Dendritic cell treated with granulocyte-macrophage colony-stimulating factor and Interleukin-4, amounts not matched to agents 40 ng/mL and 50 ng/mL, for 4 days (primary cell): ENCODE measurements at regions not wholly inside any gene's neighbourhood (a gene's known extent, or its start where the extent isn't known, plus 50 kb on each side); places are given as distances from the start of the nearest gene placed in this dataset.
"Not testable (repeated sequence)": the region's sequence is repeated elsewhere in the genome, so short reads cannot be mapped to it uniquely, and the experiment has no call there.

Source experiments
- H3K27ac Mint-ChIP-seq: one replicate; pipeline ENCODE4 v1.8.0; 2022; ENCODE audit warnings: mild to moderate bottlenecking, mixed read lengths
- H3K27me3 Mint-ChIP-seq: one replicate; pipeline ENCODE4 v1.8.0; 2022; ENCODE audit warnings: mild to moderate bottlenecking, mixed read lengths
- H3K36me3 Mint-ChIP-seq: one replicate; pipeline ENCODE4 v1.8.0; 2022; ENCODE audit warnings: low read depth, mixed read lengths
- H3K4me1 Mint-ChIP-seq: one replicate; pipeline ENCODE4 v1.8.0; 2022; ENCODE audit warnings: low read depth, mixed read lengths
- H3K4me3 Mint-ChIP-seq: one replicate; pipeline ENCODE4 v1.8.0; 2022; ENCODE audit warnings: mild to moderate bottlenecking, moderate library complexity, mixed read lengths
- H3K9me3 Mint-ChIP-seq: one replicate; pipeline ENCODE4 v1.8.0; 2022; ENCODE audit warnings: mixed read lengths
- intact Hi-C: fragments of 100-400 bp; cut with micrococcal nuclease; formaldehyde crosslinking; loops from one replicate; pipeline ENCODE4 v1.15.0; 2022

- no peak overlapping the region for H3K4me3 Mint-ChIP-seq
- H3K27ac Mint-ChIP-seq, result no peak overlapping the region
- H3K9me3 Mint-ChIP-seq, result no peaks in the 10 kb centered on the region
- intact Hi-C loops, result no loop called here
- no peaks in the 10 kb centered on the region for H3K4me1 Mint-ChIP-seq
- no peaks in the 10 kb centered on the region for H3K36me3 Mint-ChIP-seq
- no peaks in the 10 kb centered on the region for H3K27me3 Mint-ChIP-seq
These were observed 240.8 kb upstream of the DDX53 start for GRCh38 chrX:22758807-22759481.

GRCh38 chrX:22760513-22761057, 239.2 kb upstream of the DDX53 start:
- Mint-ChIP-seq H3K27me3 (no peaks in the 10 kb centered on the region), H3K4me1 (no peaks in the 10 kb centered on the region), H3K27ac (no peak overlapping the region), H3K9me3 (no peaks in the 10 kb centered on the region), H3K4me3 (no peak overlapping the region), H3K36me3 (no peaks in the 10 kb centered on the region)
- intact Hi-C loops, result no loop called here

GRCh38 chrX:22788221-22788620, 211.5 kb upstream of the DDX53 start:
- H3K27me3 Mint-ChIP-seq, result no peaks in the 10 kb centered on the region
- intact Hi-C loops, result no loop called here
- H3K4me3 Mint-ChIP-seq, result no peak overlapping the region
- H3K4me1 Mint-ChIP-seq, result no peaks in the 10 kb centered on the region
- no peak overlapping the region for H3K27ac Mint-ChIP-seq
- peaks cover 18% of the 10 kb centered on the region for H3K9me3 Mint-ChIP-seq
- H3K36me3 Mint-ChIP-seq, result no peaks in the 10 kb centered on the region

GRCh38 chrX:22795671-22796070, 204.1 kb upstream of the DDX53 start:
- Mint-ChIP-seq H3K4me3 (no peak overlapping the region), H3K4me1 (no peaks in the 10 kb centered on the region), H3K9me3 (peaks cover 9% of the 10 kb centered on the region), H3K36me3 (no peaks in the 10 kb centered on the region), H3K27ac (no peak overlapping the region), H3K27me3 (no peaks in the 10 kb centered on the region)
- intact Hi-C loops, result no loop called here

GRCh38 chrX:22800360-22800759, 199.4 kb upstream of the DDX53 start:
- H3K9me3 Mint-ChIP-seq, result peaks cover 9% of the 10 kb centered on the region
- H3K27me3 Mint-ChIP-seq, result no peaks in the 10 kb centered on the region
- intact Hi-C loops, result no loop called here
- no peak overlapping the region for H3K4me3 Mint-ChIP-seq
- H3K27ac Mint-ChIP-seq, result no peak overlapping the region
- H3K4me1 Mint-ChIP-seq, result no peaks in the 10 kb centered on the region
- no peaks in the 10 kb centered on the region for H3K36me3 Mint-ChIP-seq

- intact Hi-C loops, result no loop called here
- no peaks in the 10 kb centered on the region for H3K27me3 Mint-ChIP-seq
- H3K4me3 Mint-ChIP-seq, result no peak overlapping the region
- H3K36me3 Mint-ChIP-seq, result no peaks in the 10 kb centered on the region
- H3K27ac Mint-ChIP-seq, result no peak overlapping the region
- H3K9me3 Mint-ChIP-seq, result peaks cover 12% of the 10 kb centered on the region
- H3K4me1 Mint-ChIP-seq, result no peaks in the 10 kb centered on the region
These were observed 199.0 kb upstream of the DDX53 start for GRCh38 chrX:22800806-22801205.

- Mint-ChIP-seq H3K4me3 (no peak overlapping the region), H3K36me3 (no peaks in the 10 kb centered on the region), H3K4me1 (no peaks in the 10 kb centered on the region)
These were observed 196.4 kb upstream of the DDX53 start for GRCh38 chrX:22803353-22803752.

GRCh38 chrX:22810876-22811275, 188.9 kb upstream of the DDX53 start:
- Mint-ChIP-seq H3K36me3 (no peaks in the 10 kb centered on the region), H3K4me3 (no peak overlapping the region), H3K27ac (no peak overlapping the region), H3K27me3 (no peaks in the 10 kb centered on the region), H3K4me1 (no peaks in the 10 kb centered on the region), H3K9me3 (no peaks in the 10 kb centered on the region)
- intact Hi-C loops, result no loop called here

More at GRCh38 chrX:22803353-22803752, 196.4 kb upstream of the DDX53 start:
- H3K27me3 Mint-ChIP-seq, result no peaks in the 10 kb centered on the region
- no peak overlapping the region for H3K27ac Mint-ChIP-seq
- H3K9me3 Mint-ChIP-seq, result peaks cover 12% of the 10 kb centered on the region
- intact Hi-C loops, result no loop called here

GRCh38 chrX:22818061-22818460, 181.7 kb upstream of the DDX53 start:
- H3K36me3 Mint-ChIP-seq, result no peaks in the 10 kb centered on the region
- H3K4me3 Mint-ChIP-seq, result no peak overlapping the region
- H3K27me3 Mint-ChIP-seq, result no peaks in the 10 kb centered on the region
- intact Hi-C loops, result no loop called here
- H3K27ac Mint-ChIP-seq, result no peak overlapping the region
- no peaks in the 10 kb centered on the region for H3K9me3 Mint-ChIP-seq
- no peaks in the 10 kb centered on the region for H3K4me1 Mint-ChIP-seq

GRCh38 chrX:22855693-22856092, 144.1 kb upstream of the DDX53 start:
- intact Hi-C loops, result no loop called here
- H3K27me3 Mint-ChIP-seq, result no peaks in the 10 kb centered on the region
- H3K27ac Mint-ChIP-seq, result no peak overlapping the region
- no peaks in the 10 kb centered on the region for H3K9me3 Mint-ChIP-seq
- no peak overlapping the region for H3K4me3 Mint-ChIP-seq
- H3K36me3 Mint-ChIP-seq, result no peaks in the 10 kb centered on the region
- no peaks in the 10 kb centered on the region for H3K4me1 Mint-ChIP-seq

GRCh38 chrX:22859642-22860041, 140.1 kb upstream of the DDX53 start:
- Mint-ChIP-seq H3K27me3 (no peaks in the 10 kb centered on the region), H3K4me1 (no peaks in the 10 kb centered on the region), H3K4me3 (no peak overlapping the region), H3K36me3 (no peaks in the 10 kb centered on the region), H3K27ac (no peak overlapping the region), H3K9me3 (no peaks in the 10 kb centered on the region)
- intact Hi-C loops, result no loop called here

GRCh38 chrX:22866801-22867200, 133.0 kb upstream of the DDX53 start:
- not testable (repeated sequence) for H3K27me3 Mint-ChIP-seq

GRCh38 chrX:22882543-22882942, 117.2 kb upstream of the DDX53 start:
- H3K4me1 Mint-ChIP-seq, result no peaks in the 10 kb centered on the region
- intact Hi-C loops, result no loop called here
- H3K27me3 Mint-ChIP-seq, result no peaks in the 10 kb centered on the region
- no peak overlapping the region for H3K4me3 Mint-ChIP-seq
- no peaks in the 10 kb centered on the region for H3K9me3 Mint-ChIP-seq
- no peaks in the 10 kb centered on the region for H3K36me3 Mint-ChIP-seq
- H3K27ac Mint-ChIP-seq, result no peak overlapping the region

More at GRCh38 chrX:22866801-22867200, 133.0 kb upstream of the DDX53 start:
- H3K4me1 Mint-ChIP-seq, H3K4me3 Mint-ChIP-seq, H3K27ac Mint-ChIP-seq, intact Hi-C loops, H3K36me3 Mint-ChIP-seq: not testable (repeated sequence)
- peaks cover 31% of the 10 kb centered on the region for H3K9me3 Mint-ChIP-seq

- no peak overlapping the region for H3K27ac Mint-ChIP-seq
- no peaks in the 10 kb centered on the region for H3K27me3 Mint-ChIP-seq
- H3K9me3 Mint-ChIP-seq, result no peaks in the 10 kb centered on the region
- no peaks in the 10 kb centered on the region for H3K4me1 Mint-ChIP-seq
- no peaks in the 10 kb centered on the region for H3K36me3 Mint-ChIP-seq
- H3K4me3 Mint-ChIP-seq, result no peak overlapping the region
- intact Hi-C loops, result no loop called here
These were observed 109.9 kb upstream of the DDX53 start for GRCh38 chrX:22889819-22890218.

- Mint-ChIP-seq H3K27ac (no peak overlapping the region), H3K9me3 (no peaks in the 10 kb centered on the region), H3K36me3 (no peaks in the 10 kb centered on the region), H3K27me3 (no peaks in the 10 kb centered on the region), H3K4me3 (no peak overlapping the region), H3K4me1 (no peaks in the 10 kb centered on the region)
- intact Hi-C loops, result no loop called here
These were observed 87.1 kb upstream of the DDX53 start for GRCh38 chrX:22912616-22913015.
